ENCODE measurements at regions not wholly inside any gene's neighbourhood (a gene's known extent, or its start where the extent isn't known, plus 50 kb on each side); places are given as distances from the start of the nearest gene placed in this dataset.

DNA sequence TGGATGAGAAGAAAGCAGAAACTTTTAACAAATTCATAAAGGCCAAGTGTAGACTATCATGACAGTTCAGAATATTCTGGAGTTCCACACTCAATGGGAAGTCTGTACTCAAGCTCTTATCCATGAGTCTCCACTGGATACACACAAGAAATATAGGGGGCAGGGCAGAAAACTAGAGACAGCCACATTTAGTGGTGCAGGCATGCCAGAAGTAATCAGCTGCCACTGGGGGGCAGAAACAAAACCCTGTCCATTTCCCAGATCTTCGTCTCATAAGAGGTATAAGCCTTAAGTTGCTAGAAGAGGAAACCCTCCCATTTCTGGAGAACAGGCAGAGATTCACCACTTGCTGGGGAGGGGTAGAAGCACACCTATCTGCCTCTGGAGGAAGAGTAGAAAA, 166.8 kb upstream of the GALNT2 start:
- Histone ChIP-seq H3K27me3 (replicated peaks in 1 of 4; ENCODE audit: control insufficient read depth in 3 of 4, extremely low read depth in 1 of 4, insufficient read depth in 3 of 4, low read length in 3 of 4) (no peaks in the 10 kb centered on the region), H3K36me3 (ENCODE audit: control insufficient read depth in 2 of 4, insufficient read depth in 4 of 4, low read length in 3 of 4) (no peaks in the 10 kb centered on the region), H4K20me1 (replicated peaks in 1 of 2; ENCODE audit: control insufficient read depth in 1 of 2, insufficient read depth in 2 of 2, low read length in 2 of 2) (no peaks in the 10 kb centered on the region), H2BK5ac (ENCODE audit: low read depth, low read length) (no peak overlapping the region), H3K23me2 (ENCODE audit: low read depth, low read length) (no peaks in the 10 kb centered on the region), H4K8ac (ENCODE audit: extremely low read depth, insufficient read depth, low read length) (no peak overlapping the region), H2AFZ (ENCODE audit: low read length) (no peak overlapping the region), H3K56ac (replicated peaks; ENCODE audit: insufficient read length, low read depth, low read length) (no peak overlapping the region), H2AK5ac (ENCODE audit: low read depth, low read length) (no peak overlapping the region), H2BK15ac (ENCODE audit: low read length) (no peak overlapping the region), H3K4me3 (ENCODE audit: extremely low read depth in 1 of 4, insufficient read depth in 2 of 4, low read depth in 3 of 4, low read length in 4 of 4) (no peak overlapping the region), H3K27ac (ENCODE audit: low read depth, low read length) (no peak overlapping the region), H4K91ac (replicated peaks; ENCODE audit: insufficient read length, low read length) (no peak overlapping the region), H3K18ac (ENCODE audit: extremely low read depth, low read length) (no peak overlapping the region), H3K79me1 (ENCODE audit: low read depth, low read length) (no peaks in the 10 kb centered on the region), H2BK20ac (ENCODE audit: low read length) (no peak overlapping the region), H3K79me2 (ENCODE audit: control insufficient read depth in 1 of 2, insufficient read depth in 2 of 2, low read length in 2 of 2) (no peaks in the 10 kb centered on the region), H2BK12ac (ENCODE audit: low read depth, low read length) (no peak overlapping the region), H4K5ac (ENCODE audit: insufficient read length, low read depth, low read length) (no peak overlapping the region), H3K23ac (ENCODE audit: insufficient read length) (no peak overlapping the region), H2BK120ac (replicated peaks; ENCODE audit: low read depth, low read length) (no peak overlapping the region), H3K9me3 (ENCODE audit: insufficient read depth in 2 of 2, low read depth in 1 of 2, low read length in 1 of 2) (no peaks in the 10 kb centered on the region), H3K4me1 (replicated peaks in 1 of 4; ENCODE audit: control insufficient read depth in 3 of 4, insufficient read depth in 4 of 4, low read length in 3 of 4) (peaks cover 0 to 3% (median 0%) of the 10 kb centered on the region in 4 experiments; a peak in 1 of 7 replicates), H3K4ac (replicated peaks; ENCODE audit: insufficient read length, low read depth, low read length) (no peak overlapping the region), H3K4me2 (ENCODE audit: insufficient read depth in 1 of 2, low read depth in 2 of 2, low read length in 2 of 2) (no peak overlapping the region), H3K9ac (replicated peaks in 1 of 4; ENCODE audit: extremely low read depth in 1 of 4, low read depth in 3 of 4, low read length in 3 of 4) (no peak overlapping the region), H3K14ac (ENCODE audit: insufficient read length) (no peak overlapping the region)
- 75% methylated on average over 1 of the region's 1 CpG; no CpG with 5 or more reads in 1 of the 2 experiments for WGBS, 2 experiments (ENCODE audit: extremely low coverage in 1 of 2, insufficient coverage in 1 of 2, insufficient read length in 1 of 2, insufficient replicate concordance in 2 of 2, low coverage in 1 of 2, low lambda C conversion rate in 2 of 2, missing lambda C conversion rate in 1 of 2)
- POLR2A ChIA-PET (ENCODE audit: partially characterized antibody) = no interaction called here
- no peak for FAIRE-seq
- CTCF ChIA-PET (ENCODE audit: partially characterized antibody) = interaction anchor here (0.7 to 1.9 kb wide), 4 partner anchors 10 to 19 kb away, joined by 3 to 4 read pairs (median 4); no protein-coding TSS in a partner anchor
- DNase-seq (ENCODE audit: low read depth in 1 of 2, low spot score in 2 of 2) = no peak
- TF ChIP-seq RAD21 (IDR thresholded peaks at IDR 0.05 in 1 of 2, conservative IDR thresholded peaks at IDR 0.05 in 1 of 2; ENCODE audit: low read depth in 2 of 2, low read length in 2 of 2) = peak in 1 of 2 experiments; percentile 27; a peak in 1 of 4 replicates
- no peak for TF ChIP-seq TAF7 (optimal IDR thresholded peaks at IDR 0.05; ENCODE audit: borderline replicate concordance, low read depth, low read length)
- TF ChIP-seq, protein P1, sequence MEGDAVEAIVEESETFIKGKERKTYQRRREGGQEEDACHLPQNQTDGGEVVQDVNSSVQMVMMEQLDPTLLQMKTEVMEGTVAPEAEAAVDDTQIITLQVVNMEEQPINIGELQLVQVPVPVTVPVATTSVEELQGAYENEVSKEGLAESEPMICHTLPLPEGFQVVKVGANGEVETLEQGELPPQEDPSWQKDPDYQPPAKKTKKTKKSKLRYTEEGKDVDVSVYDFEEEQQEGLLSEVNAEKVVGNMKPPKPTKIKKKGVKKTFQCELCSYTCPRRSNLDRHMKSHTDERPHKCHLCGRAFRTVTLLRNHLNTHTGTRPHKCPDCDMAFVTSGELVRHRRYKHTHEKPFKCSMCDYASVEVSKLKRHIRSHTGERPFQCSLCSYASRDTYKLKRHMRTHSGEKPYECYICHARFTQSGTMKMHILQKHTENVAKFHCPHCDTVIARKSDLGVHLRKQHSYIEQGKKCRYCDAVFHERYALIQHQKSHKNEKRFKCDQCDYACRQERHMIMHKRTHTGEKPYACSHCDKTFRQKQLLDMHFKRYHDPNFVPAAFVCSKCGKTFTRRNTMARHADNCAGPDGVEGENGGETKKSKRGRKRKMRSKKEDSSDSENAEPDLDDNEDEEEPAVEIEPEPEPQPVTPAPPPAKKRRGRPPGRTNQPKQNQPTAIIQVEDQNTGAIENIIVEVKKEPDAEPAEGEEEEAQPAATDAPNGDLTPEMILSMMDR (IDR thresholded peaks at IDR 0.05; ENCODE audit: control extremely low read depth in 1 of 3, insufficient read depth in 1 of 3, low read depth in 1 of 3, low read length in 3 of 3) = peak in 1 of 3 experiments; percentile 18; a peak in 1 of 4 replicates
